ENCODE measurements at regions not wholly inside any gene's neighbourhood (a gene's known extent, or its start where the extent isn't known, plus 50 kb on each side); places are given as distances from the start of the nearest gene placed in this dataset.

DNA sequence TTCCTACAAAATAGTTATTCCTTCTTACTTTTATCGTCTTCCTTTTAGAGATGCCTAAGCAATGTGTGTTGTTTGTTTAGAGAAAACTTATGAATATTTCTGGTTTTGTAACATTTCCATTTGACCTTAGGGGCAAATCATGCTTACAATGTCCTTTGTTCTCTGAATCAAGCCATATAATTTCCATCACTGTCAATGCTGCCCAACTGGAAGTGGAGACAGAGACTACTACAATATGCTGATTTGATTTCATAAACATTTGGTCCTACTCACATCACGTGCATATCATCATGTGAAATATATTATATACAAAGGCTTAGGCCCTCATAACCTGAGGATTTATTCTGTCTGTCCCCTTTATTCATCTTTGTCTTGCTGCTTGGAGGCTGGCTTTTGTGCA lies 183.2 kb upstream of the CD180 start:
- Histone ChIP-seq H3K27ac (no peak overlapping the region), H3K27me3 (ENCODE audit: insufficient read depth, low read depth) (no peaks in the 10 kb centered on the region), H3K4me3 (no peak overlapping the region), H2AFZ (no peak overlapping the region), H3K79me2 (ENCODE audit: low read depth) (no peaks in the 10 kb centered on the region), H3K4me1 (replicated peaks; ENCODE audit: insufficient read depth) (no peaks in the 10 kb centered on the region), H3K4me2 (no peak overlapping the region), H4K20me1 (ENCODE audit: insufficient read depth) (no peaks in the 10 kb centered on the region), H3K9me2 (ENCODE audit: insufficient read depth) (no peaks in the 10 kb centered on the region), H3K9me3 (ENCODE audit: insufficient read depth, low read depth) (no peaks in the 10 kb centered on the region), H3F3A (ENCODE audit: insufficient read depth, low read depth) (no peaks in the 10 kb centered on the region), H3K36me3 (ENCODE audit: low read depth) (no peaks in the 10 kb centered on the region)
- POLR2A ChIA-PET (ENCODE audit: unreplicated experiment), result no interaction called here
- DNase-seq, result no peak
- intact Hi-C loops (cut with micrococcal nuclease; ENCODE audit: unreplicated experiment), result no loop called here
- no peak for TF ChIP-seq EZH2 (IDR thresholded peaks at IDR 0.05; ENCODE audit: low read depth)
- TF ChIP-seq, protein P1, sequence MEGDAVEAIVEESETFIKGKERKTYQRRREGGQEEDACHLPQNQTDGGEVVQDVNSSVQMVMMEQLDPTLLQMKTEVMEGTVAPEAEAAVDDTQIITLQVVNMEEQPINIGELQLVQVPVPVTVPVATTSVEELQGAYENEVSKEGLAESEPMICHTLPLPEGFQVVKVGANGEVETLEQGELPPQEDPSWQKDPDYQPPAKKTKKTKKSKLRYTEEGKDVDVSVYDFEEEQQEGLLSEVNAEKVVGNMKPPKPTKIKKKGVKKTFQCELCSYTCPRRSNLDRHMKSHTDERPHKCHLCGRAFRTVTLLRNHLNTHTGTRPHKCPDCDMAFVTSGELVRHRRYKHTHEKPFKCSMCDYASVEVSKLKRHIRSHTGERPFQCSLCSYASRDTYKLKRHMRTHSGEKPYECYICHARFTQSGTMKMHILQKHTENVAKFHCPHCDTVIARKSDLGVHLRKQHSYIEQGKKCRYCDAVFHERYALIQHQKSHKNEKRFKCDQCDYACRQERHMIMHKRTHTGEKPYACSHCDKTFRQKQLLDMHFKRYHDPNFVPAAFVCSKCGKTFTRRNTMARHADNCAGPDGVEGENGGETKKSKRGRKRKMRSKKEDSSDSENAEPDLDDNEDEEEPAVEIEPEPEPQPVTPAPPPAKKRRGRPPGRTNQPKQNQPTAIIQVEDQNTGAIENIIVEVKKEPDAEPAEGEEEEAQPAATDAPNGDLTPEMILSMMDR (conservative IDR thresholded peaks at IDR 0.05), result no peak
- BruUV-seq (replicated peaks), result no TSS peak
- CTCF ChIA-PET, result no interaction called here

DNA sequence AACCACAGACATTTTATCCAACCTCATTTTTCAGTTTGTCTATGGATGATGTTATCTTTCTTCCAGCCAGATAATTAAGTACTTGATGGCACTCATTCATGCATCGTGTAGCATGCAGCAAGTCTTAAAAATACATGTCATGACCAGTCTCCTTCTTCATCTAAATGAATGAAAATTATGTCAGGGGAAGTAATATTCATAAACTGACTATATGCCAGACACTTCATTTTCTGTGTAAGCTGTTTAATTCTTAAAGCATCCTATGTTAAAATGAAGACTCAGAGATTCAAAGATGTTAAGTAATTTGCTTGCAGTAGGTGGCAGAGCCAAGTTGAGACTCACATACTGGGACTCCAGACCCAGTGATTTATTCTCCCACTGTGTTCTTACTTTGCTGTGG lies 181.7 kb upstream of the CD180 start:
- BruUV-seq (replicated peaks), result no TSS peak
- no peaks in the 10 kb centered on the region for H3K9me2 ChIP-seq (ENCODE audit: insufficient read depth)
- no peak overlapping the region for H3K4me2 ChIP-seq
- H2AFZ ChIP-seq, result no peak overlapping the region
- H3K9me3 ChIP-seq (ENCODE audit: insufficient read depth, low read depth), result no peaks in the 10 kb centered on the region
- POLR2A ChIA-PET (ENCODE audit: unreplicated experiment), result no interaction called here
- intact Hi-C loops (cut with micrococcal nuclease; ENCODE audit: unreplicated experiment), result no loop called here
- no peak overlapping the region for H3K4me3 ChIP-seq
- no peak for TF ChIP-seq EZH2 (IDR thresholded peaks at IDR 0.05; ENCODE audit: low read depth)
- TF ChIP-seq, protein P1 (conservative IDR thresholded peaks at IDR 0.05), result no peak
- CTCF ChIA-PET, result no interaction called here
- no peaks in the 10 kb centered on the region for H4K20me1 ChIP-seq (ENCODE audit: insufficient read depth)
- no peaks in the 10 kb centered on the region for H3K36me3 ChIP-seq (ENCODE audit: low read depth)
- H3K4me1 ChIP-seq (replicated peaks; ENCODE audit: insufficient read depth), result no peaks in the 10 kb centered on the region
- H3K27me3 ChIP-seq (ENCODE audit: insufficient read depth, low read depth), result no peaks in the 10 kb centered on the region
- no peaks in the 10 kb centered on the region for H3K79me2 ChIP-seq (ENCODE audit: low read depth)
- no peaks in the 10 kb centered on the region for H3F3A ChIP-seq (ENCODE audit: insufficient read depth, low read depth)
- no peak for DNase-seq
- no peak overlapping the region for H3K27ac ChIP-seq

DNA sequence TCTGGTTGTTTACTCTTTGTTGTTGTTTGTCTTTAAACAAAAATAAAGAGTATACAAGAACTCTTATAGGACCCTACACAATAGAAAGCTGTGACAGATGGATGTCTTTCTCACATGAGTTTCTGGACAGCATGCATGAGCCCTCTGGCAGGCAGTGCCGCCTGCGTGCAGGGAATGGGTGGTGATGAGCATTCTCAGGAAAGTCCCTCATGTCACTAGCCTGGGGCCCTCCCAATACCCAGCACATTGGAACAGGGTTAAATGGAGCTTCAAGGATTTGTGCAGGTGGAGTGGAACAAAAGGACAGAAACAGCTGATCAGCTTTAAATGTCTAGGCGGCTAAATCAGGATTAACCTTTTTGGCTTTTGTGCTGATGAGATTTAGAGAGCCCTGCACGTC lies 181.0 kb upstream of the CD180 start:
- H3F3A ChIP-seq (ENCODE audit: insufficient read depth, low read depth), result no peaks in the 10 kb centered on the region
- H3K4me2 ChIP-seq, result no peak overlapping the region
- no TSS peak for BruUV-seq (replicated peaks)
- H3K36me3 ChIP-seq (ENCODE audit: low read depth), result no peaks in the 10 kb centered on the region
- no peaks in the 10 kb centered on the region for H3K9me2 ChIP-seq (ENCODE audit: insufficient read depth)
- H3K79me2 ChIP-seq (ENCODE audit: low read depth), result no peaks in the 10 kb centered on the region
- CTCF ChIA-PET, result no interaction called here
- no peak overlapping the region for H2AFZ ChIP-seq
- no peaks in the 10 kb centered on the region for H4K20me1 ChIP-seq (ENCODE audit: insufficient read depth)
- POLR2A ChIA-PET (ENCODE audit: unreplicated experiment), result no interaction called here
- no peak overlapping the region for H3K27ac ChIP-seq
- TF ChIP-seq, protein P1 (conservative IDR thresholded peaks at IDR 0.05), result no peak
- no peak for TF ChIP-seq EZH2 (IDR thresholded peaks at IDR 0.05; ENCODE audit: low read depth)
- no peak for DNase-seq
- intact Hi-C loops (cut with micrococcal nuclease; ENCODE audit: unreplicated experiment), result no loop called here
- H3K9me3 ChIP-seq (ENCODE audit: insufficient read depth, low read depth), result no peaks in the 10 kb centered on the region
- no peak overlapping the region for H3K4me3 ChIP-seq
- no peaks in the 10 kb centered on the region for H3K27me3 ChIP-seq (ENCODE audit: insufficient read depth, low read depth)
- no peaks in the 10 kb centered on the region for H3K4me1 ChIP-seq (replicated peaks; ENCODE audit: insufficient read depth)
